HCT116 (cell line): ENCODE measurements at regions not wholly inside any gene's neighbourhood (a gene's known extent, or its start where the extent isn't known, plus 50 kb on each side); places are given as distances from the start of the nearest gene placed in this dataset.

ENCODE experiments used
- ATAC-seq: fragments of 200-7000 bp; cut with Tn5 transposase; 2 replicates; pipeline ENCODE4 v1.9.1; 2020; ENCODE audit warnings: mild to moderate bottlenecking, moderate library complexity
- BruUV-seq: library from RNA; stranded (reverse); fragments of 400-500 nt; replicated peaks from 2 replicates; lab custom pipeline; 2021; lab: Mats Ljungman, UMichigan
- CTCF ChIA-PET: fragments of 300-600 bp; sonication (Branson Sonifier 250); formaldehyde crosslinking; loops from one replicate; lab custom pipeline; 2021; ENCODE audit warnings: antibody characterized with exemption; lab: Charles Lee
- POLR2A ChIA-PET: fragments of 300-600, 350-600 bp; sonication (Branson Sonifier 250); formaldehyde crosslinking; loops from one replicate; lab custom pipeline; 2021; ENCODE audit warnings: antibody characterized with exemption; lab: Charles Lee
- RAD21 ChIA-PET, 2 experiments: fragments of 300-600 bp; sonication (Branson Sonifier 250); formaldehyde crosslinking; loops; one replicate each; lab custom pipeline; 2023; ENCODE audit warnings: low total read pairs in 2 of 2; ENCODE audit not compliant: uncharacterized antibody in 2 of 2, unreplicated experiment in 2 of 2, low non-redundant PET in 1 of 2; lab: Charles Lee
- DNase-seq: peaks from one replicate; pipeline ENCODE4 v3.0.0-alpha.2; 2010; ENCODE audit warnings: low read depth, low spot score
- H2AFZ ChIP-seq: fragments of 200-600 bp; shearing (Covaris generic), sonication (generic); 2 replicates; pipeline ENCODE4 v1.6.1; 2017; ENCODE audit warnings: low read depth, mixed run types, mixed read lengths, antibody characterized with exemption, low read length; ENCODE audit not compliant: poor library complexity, severe bottlenecking
- H3K27ac ChIP-seq: 2 replicates; pipeline ENCODE4 v1.5.1; 2012; ENCODE audit warnings: low read depth, low read length
- H3K27me3 ChIP-seq: fragments of 200-600 bp; sonication (generic); 2 replicates; pipeline ENCODE4 v1.6.1; 2016; ENCODE audit warnings: mixed run types, low read length, mixed read lengths; ENCODE audit not compliant: insufficient read depth
- H3K36me3 ChIP-seq, 2 experiments: fragments of 200-500 bp in 1 of 2; fragments of 200-600 bp in 1 of 2; sonication (Bioruptor generic) in 1 of 2; sonication (generic) in 1 of 2; 2 replicates each; pipeline versions ENCODE4 v1.5.1 to v1.6.1; 2014 to 2016; ENCODE audit warnings: low read length in 2 of 2, inconsistent platforms in 1 of 2, mixed read lengths in 1 of 2, mixed run types in 1 of 2; ENCODE audit not compliant: insufficient read depth in 2 of 2, control insufficient read depth in 1 of 2
- H3K4me1 ChIP-seq, 2 experiments: fragments of 200-600 bp in 1 of 2; sonication (generic) in 1 of 2; 2 replicates each; pipeline versions ENCODE4 v1.5.1 to v1.6.1; 2012 to 2017; ENCODE audit warnings: low read length in 2 of 2, inconsistent platforms in 1 of 2, mild to moderate bottlenecking in 1 of 2, mixed read lengths in 1 of 2, mixed run types in 1 of 2, moderate library complexity in 1 of 2; ENCODE audit not compliant: insufficient read depth in 2 of 2, control insufficient read depth in 1 of 2
- H3K4me2 ChIP-seq: fragments of 200-600 bp; sonication (generic); 2 replicates; pipeline ENCODE4 v1.6.1; 2017; ENCODE audit warnings: mixed run types, low read length, mixed read lengths
- H3K4me3 ChIP-seq, 2 experiments: fragments of 200-600 bp in 1 of 2; sonication (generic) in 1 of 2; replicated peaks in 1 of 2; 2 replicates each; pipeline ENCODE4 v1.5.1; 2011 to 2016; ENCODE audit warnings: low read length in 2 of 2, control low read depth in 1 of 2, low read depth in 1 of 2, mild to moderate bottlenecking in 1 of 2, mixed read lengths in 1 of 2, mixed run types in 1 of 2
- H3K79me2 ChIP-seq: fragments of 200-600 bp; sonication (generic); 2 replicates; pipeline ENCODE4 v1.6.1; 2017; ENCODE audit warnings: mild to moderate bottlenecking, mixed run types, low read length, moderate library complexity, mixed read lengths; ENCODE audit not compliant: insufficient read depth
- H3K9ac ChIP-seq: fragments of 200-600 bp; sonication (generic); 2 replicates; pipeline ENCODE4 v1.6.1; 2016; ENCODE audit warnings: low read length, mixed read lengths
- H3K9me2 ChIP-seq: fragments of 200-600 bp; sonication (generic), shearing (Covaris generic); 2 replicates; pipeline ENCODE4 v1.6.1; 2017; ENCODE audit warnings: mixed run types, mild to moderate bottlenecking, moderate library complexity; ENCODE audit not compliant: insufficient read depth
- H3K9me3 ChIP-seq, 2 experiments: fragments of 200-500 bp in 1 of 2; fragments of 200-600 bp in 1 of 2; sonication (Bioruptor generic) in 1 of 2; sonication (generic) in 1 of 2; 2 replicates each; pipeline ENCODE4 v1.6.1; 2014 to 2017; ENCODE audit warnings: low read length in 2 of 2, mixed read lengths in 2 of 2, inconsistent platforms in 1 of 2, low read depth in 1 of 2, mild to moderate bottlenecking in 1 of 2, mixed run types in 1 of 2, moderate library complexity in 1 of 2; ENCODE audit not compliant: control insufficient read depth in 1 of 2, insufficient read depth in 1 of 2
- H4K20me1 ChIP-seq: fragments of 200-600 bp; sonication (generic), shearing (Covaris generic); 2 replicates; pipeline ENCODE4 v1.6.1; 2017; ENCODE audit warnings: mixed run types, mild to moderate bottlenecking, moderate library complexity; ENCODE audit not compliant: insufficient read depth
- CEBPB ChIP-seq: IDR thresholded peaks from 2 replicates; pipeline ENCODE4 v1.6.1; 2012; ENCODE audit warnings: low read depth
- CTCF ChIP-seq, 3 experiments: fragments of 200-600 bp in 1 of 3; sonication (generic) in 1 of 3; IDR thresholded peaks in 2 of 3; conservative IDR thresholded peaks in 1 of 3; 2 replicates each; pipeline ENCODE4 v1.5.1; 2012 to 2017; ENCODE audit warnings: low read depth in 2 of 3, low read length in 2 of 3, antibody characterized with exemption in 1 of 3, borderline replicate concordance in 1 of 3, control low read depth in 1 of 3, mild to moderate bottlenecking in 1 of 3, mixed read lengths in 1 of 3, mixed run types in 1 of 3, moderate library complexity in 1 of 3; ENCODE audit not compliant: insufficient read depth in 1 of 3
- EGR1 ChIP-seq: IDR thresholded peaks from 2 replicates; pipeline ENCODE4 v1.6.1; 2012; ENCODE audit warnings: low read depth
- EZH2 ChIP-seq: fragments of 200-600 bp; sonication (generic); IDR thresholded peaks from 2 replicates; pipeline ENCODE4 v1.6.1; 2017; ENCODE audit warnings: antibody characterized with exemption, mixed run types
- EZH2phosphoT487 ChIP-seq: fragments of 200-600 bp; IDR thresholded peaks from 2 replicates; pipeline ENCODE4 v1.6.1; 2018; ENCODE audit warnings: antibody characterized with exemption, borderline replicate concordance
- JUND ChIP-seq: IDR thresholded peaks from 2 replicates; pipeline ENCODE4 v1.6.1; 2012
- POLR2A ChIP-seq: IDR thresholded peaks from 2 replicates; pipeline ENCODE4 v1.7.0; 2011; ENCODE audit warnings: borderline replicate concordance; ENCODE audit not compliant: insufficient read depth, insufficient read length; ENCODE audit errors: extremely low read depth
- SP1 ChIP-seq: IDR thresholded peaks from 2 replicates; pipeline ENCODE4 v1.6.1; 2012; ENCODE audit warnings: low read depth
- SRF ChIP-seq: IDR thresholded peaks from 2 replicates; pipeline ENCODE4 v1.6.1; 2012; ENCODE audit warnings: low read depth
- TCF7L2 ChIP-seq: IDR thresholded peaks from 2 replicates; pipeline ENCODE4 v1.7.0; 2011; ENCODE audit warnings: borderline replicate concordance, inconsistent platforms; ENCODE audit not compliant: insufficient read depth, insufficient read length; ENCODE audit errors: extremely low read depth
- YY1 ChIP-seq: IDR thresholded peaks from 2 replicates; pipeline ENCODE4 v1.6.1; 2011; ENCODE audit warnings: low read length, low read depth, moderate library complexity, mild to moderate bottlenecking; ENCODE audit not compliant: insufficient replicate concordance; ENCODE audit errors: extremely low read depth
- ZFX ChIP-seq: fragments of 450-650 bp; IDR thresholded peaks from 2 replicates; pipeline ENCODE4 v1.6.1; 2017
- ZNF274 ChIP-seq: fragments of 200-500 bp; sonication (Bioruptor generic); IDR thresholded peaks from 2 replicates; pipeline ENCODE4 v1.6.1; 2014; ENCODE audit warnings: mild to moderate bottlenecking, low read depth, low read length, inconsistent platforms
- intact Hi-C: fragments of 100-400 bp; cut with micrococcal nuclease; formaldehyde crosslinking; loops from 2 replicates; pipeline ENCODE4 v1.10.0; 2022
- TF ChIP-seq, protein P1 (sequence below): IDR thresholded peaks from 2 replicates; pipeline ENCODE4 v1.6.1; 2012

DNA sequence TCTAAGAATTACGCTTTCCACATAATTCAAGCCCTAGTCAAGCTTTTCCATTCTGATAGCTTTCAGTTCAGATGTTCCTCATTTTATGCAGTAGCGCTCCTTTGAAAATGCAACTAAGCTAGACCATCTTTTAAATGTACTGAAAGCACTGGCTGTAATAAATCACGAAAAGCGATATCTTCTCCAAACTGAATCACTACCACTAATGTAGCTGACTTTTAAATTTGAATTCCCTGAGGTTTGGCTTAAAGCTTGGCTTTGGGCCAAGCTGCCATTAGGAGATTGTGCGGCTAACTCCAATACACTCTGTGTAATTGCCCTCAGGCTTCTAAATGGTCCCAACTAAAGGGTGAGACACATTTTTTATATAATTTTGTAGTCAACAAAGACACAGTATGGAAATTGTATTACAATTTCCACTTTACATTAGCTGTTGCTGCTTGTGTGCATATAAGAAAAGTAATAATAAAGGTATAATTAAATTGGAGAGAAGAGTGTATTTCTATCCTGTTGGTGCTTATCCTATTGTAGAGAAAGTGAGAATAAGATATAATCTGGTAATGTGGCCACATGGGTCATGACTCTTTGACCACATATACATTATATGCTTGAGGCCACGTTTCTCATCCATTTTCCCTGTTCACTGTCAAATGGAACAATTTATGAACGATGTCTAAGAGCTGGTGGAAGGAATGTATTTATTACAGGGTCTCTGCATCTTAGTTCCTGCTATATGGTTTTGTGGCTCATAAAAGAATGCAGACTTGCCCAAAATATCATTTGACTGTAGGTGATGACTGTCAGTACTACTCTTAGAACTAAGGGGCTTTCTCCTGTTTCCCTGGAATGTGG lies 118.7 kb upstream of the TAF11L2 start:
- no peaks in the 10 kb centered on the region for H3K27me3 ChIP-seq
- intact Hi-C loops, result no loop called here
- ATAC-seq, result no peak
- no peaks in the 10 kb centered on the region for H3K9me3 ChIP-seq
- no peaks in the 10 kb centered on the region for H3K4me1 ChIP-seq
- ChIA-PET POLR2A (no interaction called here), CTCF (no interaction called here), RAD21 (no interaction called here)
- no peak for DNase-seq
- H3K4me2 ChIP-seq, result no peak overlapping the region
- TF ChIP-seq CTCF (IDR thresholded peaks at IDR 0.05 in 2 of 3, conservative IDR thresholded peaks at IDR 0.05 in 1 of 3; ENCODE audit: borderline replicate concordance in 1 of 3, insufficient read depth in 1 of 3, low read depth in 2 of 3, low read length in 2 of 3) (no peak), POLR2A (no peak), JUND (no peak), SP1 (no peak), TCF7L2 (no peak), YY1 (no peak), EZH2 (no peak), EZH2phosphoT487 (no peak), ZNF274 (no peak), ZFX (no peak), SRF (no peak), EGR1 (no peak), CEBPB (no peak)
- TF ChIP-seq, protein P1, sequence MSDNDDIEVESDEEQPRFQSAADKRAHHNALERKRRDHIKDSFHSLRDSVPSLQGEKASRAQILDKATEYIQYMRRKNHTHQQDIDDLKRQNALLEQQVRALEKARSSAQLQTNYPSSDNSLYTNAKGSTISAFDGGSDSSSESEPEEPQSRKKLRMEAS, result no peak
- BruUV-seq, result no TSS peak
- H3K79me2 ChIP-seq, result no peaks in the 10 kb centered on the region
- no peaks in the 10 kb centered on the region for H3K9me2 ChIP-seq
- no peak overlapping the region for H2AFZ ChIP-seq
- no peaks in the 10 kb centered on the region for H3K36me3 ChIP-seq
- H3K9ac ChIP-seq, result no peak overlapping the region
- no peak overlapping the region for H3K27ac ChIP-seq
- H3K4me3 ChIP-seq, result no peak overlapping the region
- H4K20me1 ChIP-seq, result no peaks in the 10 kb centered on the region
